GM12878 (cell line): ENCODE measurements at regions not wholly inside any gene's neighbourhood (a gene's known extent, or its start where the extent isn't known, plus 50 kb on each side); places are given as distances from the start of the nearest gene placed in this dataset.

Experiments used
- ATAC-seq: fragments of 200-7000 bp; cut with Tn5 transposase; 3 replicates; pipeline ENCODE4 v1.9.1; 2020; ENCODE audit warnings: mild to moderate bottlenecking, moderate library complexity
- BruUV-seq: library from RNA; stranded (reverse); fragments of 400-500 nt; replicated peaks from 2 replicates; lab custom pipeline; 2021; lab: Mats Ljungman, UMichigan
- CTCF ChIA-PET: fragments of 300-600 bp; sonication (Branson Sonifier 250); formaldehyde crosslinking; extraction: SDS; loops from one replicate; lab custom pipeline; 2021; ENCODE audit warnings: inconsistent platforms; lab: Yijun Ruan, JAX
- POLR2A ChIA-PET: fragments of 350-600 bp; formaldehyde crosslinking; extraction: SDS; loops from one replicate; lab custom pipeline; 2021; ENCODE audit warnings: inconsistent platforms; lab: Charles Lee
- RAD21 ChIA-PET: fragments of 300-600 bp; sonication (Branson Sonifier 250); formaldehyde crosslinking; loops from one replicate; lab custom pipeline; 2023; ENCODE audit warnings: antibody characterized with exemption; ENCODE audit not compliant: unreplicated experiment; lab: Charles Lee
- SMC1A ChIA-PET: fragments of 300-600 bp; sonication (Branson Sonifier 250); formaldehyde crosslinking; loops from one replicate; lab custom pipeline; 2023; ENCODE audit not compliant: unreplicated experiment, uncharacterized antibody; lab: Charles Lee
- DNase-seq: peaks from one replicate; pipeline ENCODE4 v3.0.0-alpha.2; 2011; ENCODE audit warnings: low read depth, low spot score
- FAIRE-seq: peaks from 3 replicates; lab custom pipeline; 2011; peaks lifted over from hg19 to GRCh38; lab: Jason Lieb, UNC
- H2AFZ ChIP-seq: 2 replicates; pipeline ENCODE4 v1.6.0; 2011; ENCODE audit warnings: low read depth, low read length, control low read depth; ENCODE audit not compliant: control insufficient read depth
- H3K27ac ChIP-seq: 2 replicates; pipeline ENCODE4 v1.5.1; 2011; ENCODE audit warnings: control low read depth; ENCODE audit not compliant: control insufficient read depth, insufficient read depth
- H3K27me3 ChIP-seq, 2 experiments: replicated peaks in 1 of 2; 2 replicates each; pipeline versions ENCODE4 v1.6.0 to v1.6.1; 2011; ENCODE audit warnings: low read length in 1 of 2; ENCODE audit not compliant: control insufficient read depth in 2 of 2, insufficient read depth in 2 of 2
- H3K36me3 ChIP-seq, 2 experiments: 2 replicates each; pipeline ENCODE4 v1.5.1; 2011; ENCODE audit warnings: low read length in 1 of 2; ENCODE audit not compliant: control insufficient read depth in 2 of 2, insufficient read depth in 2 of 2
- H3K4me1 ChIP-seq: 2 replicates; pipeline ENCODE4 v1.6.1; 2011; ENCODE audit warnings: mild to moderate bottlenecking, low read length, moderate library complexity, mixed read lengths; ENCODE audit not compliant: control insufficient read depth, insufficient read depth
- H3K4me2 ChIP-seq: 2 replicates; pipeline ENCODE4 v1.6.0; 2011; ENCODE audit warnings: control low read depth; ENCODE audit not compliant: control insufficient read depth, insufficient read depth
- H3K4me3 ChIP-seq: fragments of 200-600 bp; sonication (generic); 2 replicates; pipeline ENCODE4 v1.5.1; 2016
- H3K79me2 ChIP-seq: 2 replicates; pipeline ENCODE4 v1.6.0; 2011; ENCODE audit warnings: low read length; ENCODE audit not compliant: control insufficient read depth, insufficient read depth
- H3K9ac ChIP-seq: 2 replicates; pipeline ENCODE4 v1.8.0; 2011; ENCODE audit warnings: low read length, control low read depth, mixed read lengths; ENCODE audit not compliant: control insufficient read depth, insufficient read depth
- H3K9me3 ChIP-seq: replicated peaks from 3 replicates; pipeline ENCODE4 v1.5.1; 2011; ENCODE audit warnings: mild to moderate bottlenecking, low read length; ENCODE audit not compliant: control insufficient read depth, insufficient read depth
- H4K20me1 ChIP-seq: 2 replicates; pipeline ENCODE4 v1.6.0; 2011; ENCODE audit not compliant: control insufficient read depth, insufficient read depth
- BMI1 ChIP-seq: fragments of 450-650 bp; IDR thresholded peaks from 2 replicates; pipeline ENCODE4 v1.6.1; 2016; ENCODE audit warnings: mild to moderate bottlenecking, moderate library complexity, borderline replicate concordance
- CHD1 ChIP-seq: IDR thresholded peaks from 2 replicates; pipeline ENCODE4 v1.6.1; 2012; ENCODE audit warnings: low read depth, low read length, improper control_type of control experiment
- CREM ChIP-seq: IDR thresholded peaks from 2 replicates; pipeline ENCODE4 v1.6.1; 2014; ENCODE audit warnings: antibody characterized with exemption, low read depth
- ELK1 ChIP-seq: IDR thresholded peaks from 2 replicates; pipeline ENCODE4 v1.6.1; 2012; ENCODE audit warnings: low read depth, low read length, improper control_type of control experiment
- ETV6 ChIP-seq, 2 experiments: fragments of 450-650 bp in 1 of 2; IDR thresholded peaks in 1 of 2; conservative IDR thresholded peaks in 1 of 2; 2 replicates each; pipeline ENCODE4 v1.6.1; 2014; ENCODE audit warnings: antibody characterized with exemption in 1 of 2, borderline replicate concordance in 1 of 2, low read depth in 1 of 2, mild to moderate bottlenecking in 1 of 2, moderate library complexity in 1 of 2
- JUND ChIP-seq: IDR thresholded peaks from 2 replicates; pipeline ENCODE4 v1.6.1; 2012; ENCODE audit warnings: low read depth, mild to moderate bottlenecking, low read length, improper control_type of control experiment, moderate library complexity
- POLR2A ChIP-seq: IDR thresholded peaks from 2 replicates; pipeline ENCODE4 v1.6.1; 2011; ENCODE audit warnings: low read depth, mild to moderate bottlenecking, low read length
- RAD51 ChIP-seq: fragments of 450-650 bp; IDR thresholded peaks from 2 replicates; pipeline ENCODE4 v1.6.1; 2016; ENCODE audit warnings: moderate library complexity, mild to moderate bottlenecking, inconsistent platforms
- REST ChIP-seq: IDR thresholded peaks from 2 replicates; pipeline ENCODE4 v1.6.1; 2012; ENCODE audit warnings: mild to moderate bottlenecking, low read depth, low read length
- SREBF1 ChIP-seq: IDR thresholded peaks from 2 replicates; pipeline ENCODE4 v1.6.1; 2012; ENCODE audit warnings: mild to moderate bottlenecking, low read length
- ZNF384 ChIP-seq: IDR thresholded peaks from 2 replicates; pipeline ENCODE4 v1.6.1; 2012; ENCODE audit warnings: low read depth, mild to moderate bottlenecking, low read length, improper control_type of control experiment, borderline replicate concordance
- WGBS: methylation state at CpG from one replicate; pipeline ENCODE4 v1.1.6; 2016; ENCODE audit warnings: low lambda C conversion rate; ENCODE audit not compliant: insufficient replicate concordance, insufficient coverage; ENCODE audit errors: missing lambda C conversion rate; 5-methylcytosine and 5-hydroxymethylcytosine counted together
- in situ Hi-C: fragments of 300-500 bp; cut with MboI; formaldehyde crosslinking; loops from 9 replicates; pipeline ENCODE4 v1.14.3; 2018; ENCODE audit warnings: mixed read lengths
- intact Hi-C: fragments of 100-400 bp; cut with micrococcal nuclease; formaldehyde crosslinking; loops from one replicate; pipeline ENCODE4 v1.14.2; 2022; ENCODE audit not compliant: unreplicated experiment
- TF ChIP-seq, protein P1 (sequence below): fragments of 450-650 bp; IDR thresholded peaks from 2 replicates; pipeline ENCODE4 v1.6.1; 2016; ENCODE audit warnings: mild to moderate bottlenecking

DNA sequence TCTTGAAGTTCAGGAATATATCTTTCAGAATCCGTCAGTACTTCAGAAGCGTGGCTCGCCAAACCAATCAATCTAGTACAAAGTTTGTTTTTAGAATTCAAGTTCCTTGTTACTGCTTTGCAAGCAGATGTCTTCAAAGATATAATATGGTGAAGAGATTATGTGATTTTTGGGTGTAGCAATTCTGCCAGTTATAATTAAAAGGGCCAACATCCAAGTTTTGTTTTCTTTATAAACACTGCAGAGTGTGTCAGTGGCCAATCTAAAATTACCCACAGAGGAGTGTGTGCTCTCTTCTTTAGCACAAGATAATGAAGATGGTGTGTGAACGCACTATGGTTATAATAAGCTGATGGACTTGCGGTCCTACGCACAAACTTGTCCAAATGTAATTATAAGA is 493.6 kb upstream of the MDFIC2 start:
- intact Hi-C loops (no loop called here), in situ Hi-C loops (no loop called here)
- Histone ChIP-seq H4K20me1 (no peaks in the 10 kb centered on the region), H3K79me2 (no peaks in the 10 kb centered on the region), H3K27ac (no peak overlapping the region), H3K36me3 (no peaks in the 10 kb centered on the region), H3K4me2 (no peak overlapping the region), H3K9me3 (no peaks in the 10 kb centered on the region), H2AFZ (no peak overlapping the region), H3K4me1 (no peaks in the 10 kb centered on the region), H3K4me3 (no peak overlapping the region), H3K9ac (no peak overlapping the region), H3K27me3 (no peaks in the 10 kb centered on the region)
- no peak for ATAC-seq
- FAIRE-seq = no peak
- POLR2A ChIA-PET = no interaction called here
- TF ChIP-seq JUND = no peak
- CTCF ChIA-PET = no interaction called here
- WGBS = 65% methylated on average over 6 of the region's 6 CpGs
- no peak for DNase-seq
- no TSS peak for BruUV-seq
- SMC1A ChIA-PET = no interaction called here
- RAD21 ChIA-PET = no interaction called here

- no peaks in the 10 kb centered on the region for H3K9me3 ChIP-seq
- no peaks in the 10 kb centered on the region for H3K79me2 ChIP-seq
- no peaks in the 10 kb centered on the region for H3K27me3 ChIP-seq
- no peak overlapping the region for H2AFZ ChIP-seq
- WGBS = 16% methylated on average over 6 of the region's 6 CpGs
- SMC1A ChIA-PET = no interaction called here
- no peaks in the 10 kb centered on the region for H3K36me3 ChIP-seq
- no peak overlapping the region for H3K9ac ChIP-seq
- BruUV-seq = no TSS peak
- H3K4me2 ChIP-seq = no peak overlapping the region
- no peak overlapping the region for H3K4me3 ChIP-seq
- no peaks in the 10 kb centered on the region for H3K4me1 ChIP-seq
- TF ChIP-seq ELK1 = no peak
- no peak for TF ChIP-seq ZNF384
- TF ChIP-seq, protein P1, sequence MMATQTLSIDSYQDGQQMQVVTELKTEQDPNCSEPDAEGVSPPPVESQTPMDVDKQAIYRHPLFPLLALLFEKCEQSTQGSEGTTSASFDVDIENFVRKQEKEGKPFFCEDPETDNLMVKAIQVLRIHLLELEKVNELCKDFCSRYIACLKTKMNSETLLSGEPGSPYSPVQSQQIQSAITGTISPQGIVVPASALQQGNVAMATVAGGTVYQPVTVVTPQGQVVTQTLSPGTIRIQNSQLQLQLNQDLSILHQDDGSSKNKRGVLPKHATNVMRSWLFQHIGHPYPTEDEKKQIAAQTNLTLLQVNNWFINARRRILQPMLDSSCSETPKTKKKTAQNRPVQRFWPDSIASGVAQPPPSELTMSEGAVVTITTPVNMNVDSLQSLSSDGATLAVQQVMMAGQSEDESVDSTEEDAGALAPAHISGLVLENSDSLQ = no peak
- no peak for TF ChIP-seq SREBF1
- no peak for TF ChIP-seq ETV6 (conservative IDR thresholded peaks at IDR 0.05 in 1 of 2, IDR thresholded peaks at IDR 0.05 in 1 of 2; ENCODE audit: borderline replicate concordance in 1 of 2, low read depth in 1 of 2)
- no peak for TF ChIP-seq RAD51
- TF ChIP-seq POLR2A = no peak
- no peak for TF ChIP-seq CHD1
- no peak for TF ChIP-seq REST
- TF ChIP-seq CREM = no peak
- no peak for TF ChIP-seq BMI1
- CTCF ChIA-PET = no interaction called here
- in situ Hi-C loops (no loop called here), intact Hi-C loops (no loop called here)
- H3K27ac ChIP-seq = no peak overlapping the region
- POLR2A ChIA-PET = no interaction called here
- no peaks in the 10 kb centered on the region for H4K20me1 ChIP-seq
- RAD21 ChIA-PET = no interaction called here
- DNase-seq = no peak
- ATAC-seq = no peak
- no peak for FAIRE-seq
Measured at GRCh38 chr3:70805061-70805889, 492.8 kb upstream of the MDFIC2 start.
